ENCODE measurements at regions not wholly inside any gene's neighbourhood (a gene's known extent, or its start where the extent isn't known, plus 50 kb on each side); places are given as distances from the start of the nearest gene placed in this dataset.
"Not testable (repeated sequence)": the region's sequence is repeated elsewhere in the genome, so short reads cannot be mapped to it uniquely, and the experiment has no call there.

DNA sequence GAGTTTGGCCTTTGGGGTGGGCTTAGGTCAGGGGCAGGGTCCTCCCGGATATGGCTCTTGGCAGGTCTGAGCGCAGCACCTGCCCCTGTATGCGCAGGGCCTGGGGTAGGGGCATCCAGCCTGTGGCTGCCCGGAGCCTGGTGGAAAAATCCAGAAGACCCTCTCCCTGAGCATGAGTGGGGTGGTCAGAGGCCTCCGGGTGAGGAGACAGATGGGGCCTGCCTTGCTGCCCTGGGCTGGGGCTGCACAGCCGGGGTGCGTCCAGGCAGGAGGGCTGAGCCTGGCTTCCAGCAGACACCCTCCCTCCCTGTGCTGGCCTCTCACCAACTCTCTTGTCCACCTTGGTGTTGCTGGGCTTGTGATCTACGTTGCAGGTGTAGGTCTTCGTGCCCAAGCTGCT lies 99.1 kb downstream of the TMEM121 start:
- TF ChIP-seq, protein P1, sequence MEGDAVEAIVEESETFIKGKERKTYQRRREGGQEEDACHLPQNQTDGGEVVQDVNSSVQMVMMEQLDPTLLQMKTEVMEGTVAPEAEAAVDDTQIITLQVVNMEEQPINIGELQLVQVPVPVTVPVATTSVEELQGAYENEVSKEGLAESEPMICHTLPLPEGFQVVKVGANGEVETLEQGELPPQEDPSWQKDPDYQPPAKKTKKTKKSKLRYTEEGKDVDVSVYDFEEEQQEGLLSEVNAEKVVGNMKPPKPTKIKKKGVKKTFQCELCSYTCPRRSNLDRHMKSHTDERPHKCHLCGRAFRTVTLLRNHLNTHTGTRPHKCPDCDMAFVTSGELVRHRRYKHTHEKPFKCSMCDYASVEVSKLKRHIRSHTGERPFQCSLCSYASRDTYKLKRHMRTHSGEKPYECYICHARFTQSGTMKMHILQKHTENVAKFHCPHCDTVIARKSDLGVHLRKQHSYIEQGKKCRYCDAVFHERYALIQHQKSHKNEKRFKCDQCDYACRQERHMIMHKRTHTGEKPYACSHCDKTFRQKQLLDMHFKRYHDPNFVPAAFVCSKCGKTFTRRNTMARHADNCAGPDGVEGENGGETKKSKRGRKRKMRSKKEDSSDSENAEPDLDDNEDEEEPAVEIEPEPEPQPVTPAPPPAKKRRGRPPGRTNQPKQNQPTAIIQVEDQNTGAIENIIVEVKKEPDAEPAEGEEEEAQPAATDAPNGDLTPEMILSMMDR (IDR thresholded peaks at IDR 0.05), result not testable (repeated sequence)
- TF ChIP-seq ZFX (IDR thresholded peaks at IDR 0.05; ENCODE audit: borderline replicate concordance), result not testable (repeated sequence)

All from 22Rv1 (cell line).